HG03139 (cell line): ENCODE measurements at regions not wholly inside any gene's neighbourhood (a gene's known extent, or its start where the extent isn't known, plus 50 kb on each side); places are given as distances from the start of the nearest gene placed in this dataset.
"Not testable (repeated sequence)": the region's sequence is repeated elsewhere in the genome, so short reads cannot be mapped to it uniquely, and the experiment has no call there.

Experiments used
- ATAC-seq: cut with Tn5 transposase; IDR thresholded peaks from one replicate; pipeline ENCODE4 v1.9.1; 2021; ENCODE audit not compliant: unreplicated experiment

- no peak for ATAC-seq
Observed at GRCh38 chr9:80692751-80693150, 996.6 kb downstream of the TLE1 start.

- ATAC-seq, result no peak
Observed at GRCh38 chr9:80691229-80691628, 998.1 kb downstream of the TLE1 start.

- ATAC-seq, result no peak
Observed at GRCh38 chr9:80690349-80690939, 998.9 kb downstream of the TLE1 start.

GRCh38 chr9:80679916-80680315 lies 1009.4 kb downstream of the TLE1 start:
- ATAC-seq, result no peak

- no peak for ATAC-seq
Observed at GRCh38 chr9:80678906-80679305, 1010.4 kb downstream of the TLE1 start.

GRCh38 chr9:80673496-80673895 lies 1015.9 kb downstream of the TLE1 start:
- ATAC-seq, result no peak

- no peak for ATAC-seq
Observed at GRCh38 chr9:80665479-80665878, 1023.9 kb downstream of the TLE1 start.

GRCh38 chr9:80664327-80665210 lies 1024.8 kb downstream of the TLE1 start:
- ATAC-seq, result no peak

- not testable (repeated sequence) for ATAC-seq
Observed at GRCh38 chr9:80659751-80660150, 1029.6 kb downstream of the TLE1 start.

- no peak for ATAC-seq
Observed at GRCh38 chr9:80651044-80651443, 1038.3 kb downstream of the TLE1 start.

- ATAC-seq, result no peak
Observed at GRCh38 chr9:80649496-80649895, 1039.9 kb downstream of the TLE1 start.

GRCh38 chr9:80649001-80649420 lies 1040.3 kb downstream of the TLE1 start:
- no peak for ATAC-seq

- no peak for ATAC-seq
Observed at GRCh38 chr9:80648336-80648735, 1041.0 kb downstream of the TLE1 start.

- ATAC-seq, result no peak
Observed at GRCh38 chr9:80646211-80646610, 1043.1 kb downstream of the TLE1 start.

- no peak for ATAC-seq
Observed at GRCh38 chr9:80644044-80644443, 1045.3 kb downstream of the TLE1 start.

- no peak for ATAC-seq
Observed at GRCh38 chr9:80635065-80635464, 1054.3 kb downstream of the TLE1 start.

- no peak for ATAC-seq
Observed at GRCh38 chr9:80632041-80632440, 1057.3 kb downstream of the TLE1 start.

GRCh38 chr9:80622508-80622907 lies 1050.7 kb downstream of the TLE4 start:
- no peak for ATAC-seq

- ATAC-seq, result no peak
Observed at GRCh38 chr9:80619356-80619755, 1047.6 kb downstream of the TLE4 start.

- ATAC-seq, result no peak
Observed at GRCh38 chr9:80615964-80616363, 1044.2 kb downstream of the TLE4 start.

GRCh38 chr9:80605793-80606192 lies 1034.0 kb downstream of the TLE4 start:
- ATAC-seq, result no peak

- ATAC-seq, result no peak
Observed at GRCh38 chr9:80605129-80605528, 1033.4 kb downstream of the TLE4 start.
